AG04449 (cell line): ENCODE measurements at regions not wholly inside any gene's neighbourhood (a gene's known extent, or its start where the extent isn't known, plus 50 kb on each side); places are given as distances from the start of the nearest gene placed in this dataset.

Experiments used
- CTCF ChIA-PET: fragments of 350-600 bp; formaldehyde crosslinking; extraction: SDS; loops from one replicate; lab custom pipeline; 2021; ENCODE audit warnings: antibody characterized with exemption; lab: Yijun Ruan, JAX
- POLR2A ChIA-PET: fragments of 400-600, 350-600 bp; formaldehyde crosslinking; extraction: SDS; loops from one replicate; lab custom pipeline; 2020; ENCODE audit warnings: antibody characterized with exemption, inconsistent platforms; lab: Yijun Ruan, JAX
- DNase-seq: peaks from one replicate; pipeline ENCODE4 v3.0.0-alpha.2; 2010; ENCODE audit warnings: low read depth, low spot score
- H3K4me3 ChIP-seq: 2 replicates; pipeline ENCODE4 v1.5.1; 2011; ENCODE audit warnings: low read depth, mild to moderate bottlenecking, control low read depth, low read length
- CTCF ChIP-seq: IDR thresholded peaks from one replicate; pipeline ENCODE4 v1.5.1; 2011; ENCODE audit warnings: mild to moderate bottlenecking, moderate library complexity, low read length, control low read depth, inconsistent platforms; ENCODE audit not compliant: insufficient read depth; ENCODE audit errors: missing control alignments

- ChIA-PET POLR2A (no interaction called here), CTCF (no interaction called here)
- no peak for TF ChIP-seq CTCF
- H3K4me3 ChIP-seq = no peak overlapping the region
- no peak for DNase-seq
Observed at GRCh38 chr1:234887016-234887900, 241.4 kb downstream of the TOMM20 start.

- ChIA-PET POLR2A (no interaction called here), CTCF (no interaction called here)
- DNase-seq = no peak
- H3K4me3 ChIP-seq = no peak overlapping the region
- no peak for TF ChIP-seq CTCF
Observed at GRCh38 chr1:234886081-234886984, 242.3 kb downstream of the TOMM20 start.

- CTCF ChIA-PET = no interaction called here
- TF ChIP-seq CTCF = no peak
- H3K4me3 ChIP-seq = no peak overlapping the region
- POLR2A ChIA-PET = no interaction called here
- no peak for DNase-seq
Observed at GRCh38 chr1:234885601-234886000, 243.0 kb downstream of the TOMM20 start.

GRCh38 chr1:234884701-234885100 lies 243.9 kb downstream of the TOMM20 start:
- no peak overlapping the region for H3K4me3 ChIP-seq
- ChIA-PET CTCF (no interaction called here), POLR2A (no interaction called here)
- DNase-seq = no peak
- no peak for TF ChIP-seq CTCF

- TF ChIP-seq CTCF = no peak
- H3K4me3 ChIP-seq = no peak overlapping the region
- no peak for DNase-seq
- POLR2A ChIA-PET = no interaction called here
- CTCF ChIA-PET = no interaction called here
Observed at GRCh38 chr1:234884006-234884405, 244.6 kb downstream of the TOMM20 start.

GRCh38 chr1:234882898-234883297 lies 245.7 kb downstream of the TOMM20 start:
- no peak overlapping the region for H3K4me3 ChIP-seq
- ChIA-PET POLR2A (no interaction called here), CTCF (no interaction called here)
- no peak for TF ChIP-seq CTCF
- DNase-seq = no peak
